GM23248 (cell line): ENCODE measurements at regions not wholly inside any gene's neighbourhood (a gene's known extent, or its start where the extent isn't known, plus 50 kb on each side); places are given as distances from the start of the nearest gene placed in this dataset.

ENCODE experiments used
- DNase-seq: peaks from one replicate; pipeline ENCODE4 v3.0.0-alpha.2; 2015
- H2AFZ ChIP-seq: fragments of 200-600 bp; sonication (generic); 2 replicates; pipeline ENCODE4 v1.6.1; 2016; ENCODE audit warnings: antibody characterized with exemption
- H3F3A ChIP-seq: fragments of 200-600 bp; sonication (generic); 2 replicates; pipeline ENCODE4 v1.6.1; 2016; ENCODE audit warnings: mild to moderate bottlenecking, antibody characterized with exemption, mixed run types; ENCODE audit not compliant: insufficient read depth
- H3K27ac ChIP-seq: fragments of 200-600 bp; sonication (generic); 2 replicates; pipeline ENCODE4 v1.5.1; 2016; ENCODE audit warnings: mild to moderate bottlenecking
- H3K27me3 ChIP-seq: fragments of 200-600 bp; sonication (generic); replicated peaks from 2 replicates; pipeline ENCODE4 v1.6.1; 2016; ENCODE audit warnings: mild to moderate bottlenecking; ENCODE audit not compliant: insufficient read depth
- H3K36me3 ChIP-seq: fragments of 200-600 bp; sonication (generic); 2 replicates; pipeline ENCODE4 v1.6.1; 2016; ENCODE audit warnings: low read depth, mild to moderate bottlenecking
- H3K4me1 ChIP-seq: fragments of 200-600 bp; sonication (generic); 2 replicates; pipeline ENCODE4 v1.6.1; 2016; ENCODE audit warnings: mild to moderate bottlenecking; ENCODE audit not compliant: insufficient read depth
- H3K4me2 ChIP-seq: fragments of 200-600 bp; sonication (generic); one replicate; pipeline ENCODE4 v1.6.1; 2016; ENCODE audit warnings: mild to moderate bottlenecking; ENCODE audit not compliant: unreplicated experiment
- H3K4me3 ChIP-seq: fragments of 200-600 bp; sonication (generic); 2 replicates; pipeline ENCODE4 v1.5.1; 2016; ENCODE audit warnings: mild to moderate bottlenecking
- H3K79me2 ChIP-seq: fragments of 200-600 bp; sonication (generic); 2 replicates; pipeline ENCODE4 v1.6.1; 2016; ENCODE audit warnings: mild to moderate bottlenecking; ENCODE audit not compliant: insufficient read depth
- H3K9ac ChIP-seq: fragments of 200-600 bp; sonication (generic); 2 replicates; pipeline ENCODE4 v1.6.1; 2016; ENCODE audit warnings: mild to moderate bottlenecking
- H3K9me2 ChIP-seq: fragments of 200-600 bp; sonication (generic); 2 replicates; pipeline ENCODE4 v1.6.1; 2016; ENCODE audit warnings: mixed run types, mild to moderate bottlenecking, moderate library complexity; ENCODE audit not compliant: insufficient read depth
- H3K9me3 ChIP-seq: fragments of 200-600 bp; sonication (generic); one replicate; pipeline ENCODE4 v1.6.1; 2017; ENCODE audit warnings: low read depth
- H4K20me1 ChIP-seq: fragments of 200-600 bp; sonication (generic); 2 replicates; pipeline ENCODE4 v1.6.0; 2016; ENCODE audit not compliant: insufficient read depth
- EZH2 ChIP-seq: fragments of 200-600 bp; sonication (generic); IDR thresholded peaks from 2 replicates; pipeline ENCODE4 v1.6.1; 2018; ENCODE audit warnings: antibody characterized with exemption, mild to moderate bottlenecking; ENCODE audit not compliant: insufficient read depth, poor library complexity, severe bottlenecking
- EZH2phosphoT487 ChIP-seq: fragments of 200-600 bp; sonication (generic); IDR thresholded peaks from 2 replicates; pipeline ENCODE4 v1.6.1; 2018; ENCODE audit warnings: antibody characterized with exemption, moderate library complexity, mild to moderate bottlenecking, low read depth; ENCODE audit not compliant: insufficient read depth
- WGBS, 2 experiments: methylation state at CpG; one replicate each; pipeline ENCODE4 v1.1.6; 2015 to 2017; ENCODE audit warnings: low lambda C conversion rate in 2 of 2, low coverage in 1 of 2; ENCODE audit errors: missing lambda C conversion rate in 2 of 2; 5-methylcytosine and 5-hydroxymethylcytosine counted together
- in situ Hi-C: fragments of 300-500 bp; cut with MboI; formaldehyde crosslinking; loops from 2 replicates; pipeline ENCODE4 v1.15.0; 2020

- 8 to 21% methylated on average over 2 of the region's 2 CpGs for WGBS, 2 experiments
- Histone ChIP-seq H3K4me2 (no peak overlapping the region), H2AFZ (no peak overlapping the region), H3K9me2 (no peaks in the 10 kb centered on the region), H3F3A (no peaks in the 10 kb centered on the region), H3K9ac (no peak overlapping the region), H3K4me3 (no peak overlapping the region), H3K27ac (no peak overlapping the region), H3K9me3 (no peaks in the 10 kb centered on the region), H3K79me2 (no peaks in the 10 kb centered on the region), H3K27me3 (no peaks in the 10 kb centered on the region), H3K36me3 (no peaks in the 10 kb centered on the region), H4K20me1 (no peaks in the 10 kb centered on the region), H3K4me1 (no peaks in the 10 kb centered on the region)
- DNase-seq: no peak
- in situ Hi-C loops: no loop called here
- no peak for TF ChIP-seq EZH2phosphoT487
- no peak for TF ChIP-seq EZH2
Measured at GRCh38 chr10:120195984-120196712, 260.9 kb upstream of the PLPP4 start.

GRCh38 chr10:120204877-120205276, 252.2 kb upstream of the PLPP4 start:
- H3K4me2 ChIP-seq: no peak overlapping the region
- in situ Hi-C loops: no loop called here
- H3K9me2 ChIP-seq: no peaks in the 10 kb centered on the region
- TF ChIP-seq EZH2phosphoT487: no peak
- TF ChIP-seq EZH2: no peak
- no peak for DNase-seq
- no peak overlapping the region for H3K27ac ChIP-seq
- H3K4me1 ChIP-seq: no peaks in the 10 kb centered on the region
- H3K9ac ChIP-seq: no peak overlapping the region
- no peak overlapping the region for H2AFZ ChIP-seq
- H3K9me3 ChIP-seq: no peaks in the 10 kb centered on the region
- no peaks in the 10 kb centered on the region for H3K36me3 ChIP-seq
- no peaks in the 10 kb centered on the region for H3K79me2 ChIP-seq
- H3F3A ChIP-seq: no peaks in the 10 kb centered on the region
- H3K4me3 ChIP-seq: no peak overlapping the region
- no peaks in the 10 kb centered on the region for H4K20me1 ChIP-seq
- 30 to 32% methylated on average over 6 of the region's 6 CpGs for WGBS, 2 experiments
- H3K27me3 ChIP-seq: no peaks in the 10 kb centered on the region

GRCh38 chr10:120205368-120206018, 251.5 kb upstream of the PLPP4 start:
- Histone ChIP-seq H3K9me3 (no peaks in the 10 kb centered on the region), H4K20me1 (no peaks in the 10 kb centered on the region), H3K4me1 (no peaks in the 10 kb centered on the region), H3K27me3 (no peaks in the 10 kb centered on the region), H3K4me2 (no peak overlapping the region), H3F3A (no peaks in the 10 kb centered on the region), H2AFZ (no peak overlapping the region), H3K27ac (no peak overlapping the region), H3K9ac (no peak overlapping the region), H3K4me3 (no peak overlapping the region), H3K9me2 (no peaks in the 10 kb centered on the region), H3K79me2 (no peaks in the 10 kb centered on the region), H3K36me3 (no peaks in the 10 kb centered on the region)
- in situ Hi-C loops: no loop called here
- WGBS, 2 experiments: 0 to 7% methylated on average over 2 of the region's 2 CpGs
- no peak for DNase-seq
- TF ChIP-seq EZH2phosphoT487: no peak
- no peak for TF ChIP-seq EZH2

- 9 to 11% methylated on average over 3 of the region's 3 CpGs for WGBS, 2 experiments
- in situ Hi-C loops: no loop called here
- H3K4me3 ChIP-seq: no peak overlapping the region
- no peak for DNase-seq
- H3K9me2 ChIP-seq: no peaks in the 10 kb centered on the region
- TF ChIP-seq EZH2 (no peak), EZH2phosphoT487 (no peak)
- no peaks in the 10 kb centered on the region for H4K20me1 ChIP-seq
- H3K79me2 ChIP-seq: no peaks in the 10 kb centered on the region
- H3K27me3 ChIP-seq: no peaks in the 10 kb centered on the region
- H3K36me3 ChIP-seq: no peaks in the 10 kb centered on the region
- H3K4me1 ChIP-seq: no peaks in the 10 kb centered on the region
- H2AFZ ChIP-seq: no peak overlapping the region
- H3F3A ChIP-seq: no peaks in the 10 kb centered on the region
- H3K9ac ChIP-seq: no peak overlapping the region
- H3K27ac ChIP-seq: no peak overlapping the region
- no peak overlapping the region for H3K4me2 ChIP-seq
- H3K9me3 ChIP-seq: no peaks in the 10 kb centered on the region
Measured at GRCh38 chr10:120208488-120208887, 248.5 kb upstream of the PLPP4 start.
